GM23338 (cell line): ENCODE measurements at regions not wholly inside any gene's neighbourhood (a gene's known extent, or its start where the extent isn't known, plus 50 kb on each side); places are given as distances from the start of the nearest gene placed in this dataset.

Experiments used
- ATAC-seq: fragments of 200-7000 bp; cut with Tn5 transposase; 3 replicates; pipeline ENCODE4 v1.9.1; 2020
- DNase-seq: peaks from one replicate; pipeline ENCODE4 v3.0.0-alpha.2; 2015; ENCODE audit warnings: low spot score
- H2AFZ ChIP-seq: fragments of 200-600 bp; sonication (generic); 2 replicates; pipeline ENCODE4 v1.8.0; 2016; ENCODE audit warnings: antibody characterized with exemption, mild to moderate bottlenecking, moderate library complexity
- H3F3A ChIP-seq: fragments of 200-600 bp; sonication (generic); replicated peaks from 2 replicates; pipeline ENCODE4 v1.8.0; 2017; ENCODE audit warnings: antibody characterized with exemption, mixed run types, low read depth
- H3K27ac ChIP-seq: fragments of 200-600 bp; sonication (generic); 2 replicates; pipeline ENCODE4 v1.6.1; 2016; ENCODE audit warnings: low read depth
- H3K27me3 ChIP-seq: fragments of 200-600 bp; sonication (generic); 2 replicates; pipeline ENCODE4 v1.8.0; 2016; ENCODE audit warnings: mild to moderate bottlenecking, mixed run types, moderate library complexity; ENCODE audit not compliant: insufficient read depth
- H3K36me3 ChIP-seq: fragments of 200-600 bp; sonication (generic); 2 replicates; pipeline ENCODE4 v1.8.0; 2016; ENCODE audit warnings: mild to moderate bottlenecking; ENCODE audit not compliant: insufficient read depth
- H3K4me1 ChIP-seq: fragments of 200-600 bp; sonication (generic); 2 replicates; pipeline ENCODE4 v1.8.0; 2016; ENCODE audit warnings: mild to moderate bottlenecking, moderate library complexity; ENCODE audit not compliant: insufficient read depth
- H3K4me2 ChIP-seq: fragments of 200-600 bp; sonication (generic); 2 replicates; pipeline ENCODE4 v1.7.1; 2017; ENCODE audit warnings: mixed run types
- H3K4me3 ChIP-seq: fragments of 200-600 bp; sonication (generic); 2 replicates; pipeline ENCODE4 v1.6.1; 2016; ENCODE audit warnings: mixed run types
- H3K79me2 ChIP-seq: fragments of 200-600 bp; sonication (generic); replicated peaks from 2 replicates; pipeline ENCODE4 v1.8.0; 2017; ENCODE audit warnings: mild to moderate bottlenecking; ENCODE audit not compliant: insufficient read depth
- H3K9me2 ChIP-seq: fragments of 200-600 bp; sonication (generic); 2 replicates; pipeline ENCODE4 v1.8.0; 2017; ENCODE audit not compliant: insufficient read depth
- H4K20me1 ChIP-seq: fragments of 200-600 bp; sonication (generic); replicated peaks from 2 replicates; pipeline ENCODE4 v1.8.0; 2017; ENCODE audit warnings: mild to moderate bottlenecking; ENCODE audit not compliant: insufficient read depth
- H3K27ac Mint-ChIP-seq: 2 replicates; pipeline ENCODE4 v1.8.0; 2020; ENCODE audit warnings: inconsistent platforms, mild to moderate bottlenecking, moderate library complexity, mixed read lengths
- H3K27me3 Mint-ChIP-seq: 3 replicates; pipeline ENCODE4 v1.8.0; 2022; ENCODE audit warnings: low read depth, mild to moderate bottlenecking, moderate library complexity, mixed read lengths, inconsistent platforms; ENCODE audit not compliant: insufficient read depth, poor library complexity
- H3K36me3 Mint-ChIP-seq: 3 replicates; pipeline ENCODE4 v1.8.0; 2021; ENCODE audit warnings: low read depth, mild to moderate bottlenecking, inconsistent platforms, moderate library complexity, mixed read lengths
- H3K4me1 Mint-ChIP-seq: 3 replicates; pipeline ENCODE4 v1.8.0; 2020; ENCODE audit warnings: mild to moderate bottlenecking, inconsistent platforms, mixed read lengths
- H3K4me3 Mint-ChIP-seq: 3 replicates; pipeline ENCODE4 v1.8.0; 2021; ENCODE audit warnings: moderate library complexity, mild to moderate bottlenecking, inconsistent platforms, mixed read lengths
- H3K9me3 Mint-ChIP-seq: 3 replicates; pipeline ENCODE4 v1.8.0; 2020; ENCODE audit warnings: moderate library complexity, mild to moderate bottlenecking, inconsistent platforms, mixed read lengths
- CREB1 ChIP-seq: fragments of 250-450 bp; sonication (Bioruptor Pico); IDR thresholded peaks from 2 replicates; pipeline ENCODE4 v1.5.0; 2020; ENCODE audit warnings: low read depth, mild to moderate bottlenecking, moderate library complexity
- CTCF ChIP-seq, 2 experiments: fragments of 200-600 bp in 1 of 2; sonication (generic) in 1 of 2; conservative IDR thresholded peaks; 2 replicates each; pipeline versions ENCODE4 v1.5.1 to v1.6.1; 2016 to 2017; ENCODE audit warnings: antibody characterized with exemption in 2 of 2, low read depth in 2 of 2, mild to moderate bottlenecking in 2 of 2, moderate library complexity in 1 of 2
- ETS1 ChIP-seq: IDR thresholded peaks from 2 replicates; pipeline ENCODE4 v1.6.1; 2016; ENCODE audit warnings: antibody characterized with exemption
- EZH2 ChIP-seq: fragments of 200-600 bp; sonication (generic); IDR thresholded peaks from one replicate; pipeline ENCODE4 v1.8.0; 2017; ENCODE audit warnings: antibody characterized with exemption, mild to moderate bottlenecking, low read depth; ENCODE audit not compliant: unreplicated experiment
- JUNB ChIP-seq: IDR thresholded peaks from one replicate; pipeline ENCODE4 v1.6.1; 2016; ENCODE audit warnings: antibody characterized with exemption; ENCODE audit not compliant: unreplicated experiment
- NANOG ChIP-seq: IDR thresholded peaks from 2 replicates; pipeline ENCODE4 v1.6.1; 2016; ENCODE audit warnings: antibody characterized with exemption, borderline replicate concordance
- POLR2AphosphoS5 ChIP-seq: IDR thresholded peaks from 2 replicates; pipeline ENCODE4 v1.6.1; 2016; ENCODE audit warnings: antibody characterized with exemption, low read depth
- REST ChIP-seq: IDR thresholded peaks from one replicate; pipeline ENCODE4 v1.6.1; 2018; ENCODE audit warnings: antibody characterized with exemption; ENCODE audit not compliant: unreplicated experiment
- STAT1 ChIP-seq: IDR thresholded peaks from one replicate; pipeline ENCODE4 v1.6.1; 2016; ENCODE audit warnings: antibody characterized with exemption; ENCODE audit not compliant: unreplicated experiment
- ZNF114 ChIP-seq: fragments of 250-450 bp; sonication (Bioruptor Pico); IDR thresholded peaks from 2 replicates; pipeline ENCODE4 v1.5.0; 2020; ENCODE audit warnings: mild to moderate bottlenecking, moderate library complexity
- ZNF331 ChIP-seq: fragments of 250-450 bp; sonication (Bioruptor Pico); IDR thresholded peaks from 2 replicates; pipeline ENCODE4 v1.5.0; 2020; ENCODE audit warnings: low read depth, mild to moderate bottlenecking, moderate library complexity

- TF ChIP-seq REST = no peak
- TF ChIP-seq CTCF (conservative IDR thresholded peaks at IDR 0.05; ENCODE audit: low read depth in 2 of 2) = no peak
- no peak for TF ChIP-seq JUNB
- no peak for TF ChIP-seq ETS1
- no peak for TF ChIP-seq EZH2
- TF ChIP-seq NANOG = no peak
- no peak for TF ChIP-seq STAT1
- TF ChIP-seq POLR2AphosphoS5 = no peak
Measured at GRCh38 chr1:232179896-232180778, 449.8 kb downstream of the SIPA1L2 start (continued).

GRCh38 chr1:232178191-232178590, 451.7 kb downstream of the SIPA1L2 start:
- H3K27ac Mint-ChIP-seq = no peak overlapping the region
- H3K4me2 ChIP-seq = no peak overlapping the region
- H3K4me3 Mint-ChIP-seq = no peak overlapping the region
- no peaks in the 10 kb centered on the region for H3K9me3 Mint-ChIP-seq
- no peak overlapping the region for H3K4me3 ChIP-seq
- ATAC-seq (no peak), DNase-seq (no peak)
- no peak for TF ChIP-seq CREB1 (CRISPR knock-in tag)
- no peak for TF ChIP-seq ZNF114 (CRISPR knock-in tag)
- no peak for TF ChIP-seq ETS1
- TF ChIP-seq NANOG = no peak
- TF ChIP-seq POLR2AphosphoS5 = no peak
- TF ChIP-seq ZNF331 (CRISPR knock-in tag) = no peak
- no peak for TF ChIP-seq STAT1
- no peak for TF ChIP-seq EZH2
- TF ChIP-seq REST = no peak
- no peak for TF ChIP-seq JUNB
- no peaks in the 10 kb centered on the region for H3K79me2 ChIP-seq
- H3K36me3 Mint-ChIP-seq = peaks cover 41% of the 10 kb centered on the region
- no peaks in the 10 kb centered on the region for H3F3A ChIP-seq
- no peaks in the 10 kb centered on the region for H3K27me3 ChIP-seq
- peaks cover 16% of the 10 kb centered on the region for H3K27me3 Mint-ChIP-seq
- H4K20me1 ChIP-seq = peaks cover 11% of the 10 kb centered on the region
- H3K4me1 Mint-ChIP-seq = peaks cover 31% of the 10 kb centered on the region
- 0 out of 2 replicates have a peak, but pooled peaks cover 2% of the 10 kb centered on the region for H3K36me3 ChIP-seq
- peaks cover 14% of the 10 kb centered on the region; the same call in 1 of the 2 replicates for H3K4me1 ChIP-seq
- no peak overlapping the region for H2AFZ ChIP-seq
- H3K27ac ChIP-seq = no peak overlapping the region
- no peaks in the 10 kb centered on the region for H3K9me2 ChIP-seq
